K562 (cell line): ENCODE measurements at regions not wholly inside any gene's neighbourhood (a gene's known extent, or its start where the extent isn't known, plus 50 kb on each side); places are given as distances from the start of the nearest gene placed in this dataset.

Experiments
- ATAC-seq: fragments of 200-7000 bp; cut with Tn5 transposase; 3 replicates; pipeline ENCODE4 v1.9.1; 2020; ENCODE audit warnings: moderate library complexity
- BruUV-seq: library from RNA; stranded (reverse); fragments of 400-500 nt; replicated peaks from 2 replicates; lab custom pipeline; 2021; lab: Mats Ljungman, UMichigan
- CTCF ChIA-PET: fragments of 300-600 bp; formaldehyde crosslinking; extraction: SDS; loops from one replicate; lab custom pipeline; 2021; ENCODE audit warnings: low intra/inter-chr PET ratio; lab: Yijun Ruan, JAX
- POLR2A ChIA-PET: fragments of 300-600, 350-650 bp; sonication (Branson Sonifier 250); formaldehyde crosslinking; extraction: SDS; loops from one replicate; lab custom pipeline; 2021; ENCODE audit warnings: antibody characterized with exemption, inconsistent platforms; lab: Yijun Ruan, JAX
- DNase-seq, 4 experiments: peaks; one replicate each; pipeline versions ENCODE4 v3.0.0 to v3.0.0-alpha.2; 2011 to 2018; ENCODE audit warnings: low spot score in 3 of 4, mixed read lengths in 3 of 4; ENCODE audit errors: extremely low read depth in 1 of 4
- FAIRE-seq: peaks from 2 replicates; lab custom pipeline; 2011; peaks lifted over from hg19 to GRCh38; lab: Jason Lieb, UNC
- H2AFZ ChIP-seq: 2 replicates; pipeline ENCODE4 v1.6.0; 2011; ENCODE audit warnings: low read depth, low read length, control low read depth, inconsistent platforms
- H3K27ac ChIP-seq: fragments of 200-600 bp; 3 replicates; pipeline ENCODE4 v1.8.0; 2011; ENCODE audit warnings: low read depth, mild to moderate bottlenecking, control low read depth, inconsistent platforms, low read length, moderate library complexity, mixed read lengths; ENCODE audit errors: extremely low read depth
- H3K27me3 ChIP-seq, 2 experiments: fragments of 300-600 bp in 1 of 2; 2 replicates in 1 of 2; 3 replicates in 1 of 2; pipeline versions ENCODE4 v1.6.0 to v1.8.0; 2011; ENCODE audit warnings: inconsistent platforms in 2 of 2, low read length in 2 of 2, mild to moderate bottlenecking in 1 of 2, mixed read lengths in 1 of 2, moderate library complexity in 1 of 2; ENCODE audit not compliant: control insufficient read depth in 2 of 2, insufficient read depth in 2 of 2
- H3K36me3 ChIP-seq: fragments of 300-600 bp; 3 replicates; pipeline ENCODE4 v1.8.0; 2011; ENCODE audit warnings: mild to moderate bottlenecking, low read length, inconsistent platforms; ENCODE audit not compliant: control insufficient read depth, insufficient read depth
- H3K4me1 ChIP-seq, 2 experiments: fragments of 200-600 bp in 1 of 2; replicated peaks in 1 of 2; 2 replicates in 1 of 2; 3 replicates in 1 of 2; pipeline versions ENCODE4 v1.5.1 to v1.8.0; 2011; ENCODE audit warnings: inconsistent platforms in 2 of 2, low read length in 2 of 2, mild to moderate bottlenecking in 1 of 2, mixed read lengths in 1 of 2, moderate library complexity in 1 of 2; ENCODE audit not compliant: control insufficient read depth in 2 of 2, insufficient read depth in 2 of 2
- H3K4me2 ChIP-seq: 2 replicates; pipeline ENCODE4 v1.6.1; 2011; ENCODE audit warnings: low read length, control low read depth, inconsistent platforms, mixed read lengths; ENCODE audit not compliant: insufficient read depth
- H3K4me3 ChIP-seq: fragments of 200-600 bp; sonication (generic), shearing (Covaris generic); 2 replicates; pipeline ENCODE4 v1.5.1; 2016; ENCODE audit warnings: control low read depth, inconsistent platforms
- H3K79me2 ChIP-seq: fragments of 200-600 bp; 3 replicates; pipeline ENCODE4 v1.8.0; 2011; ENCODE audit warnings: low read length, inconsistent platforms; ENCODE audit not compliant: control insufficient read depth, insufficient read depth
- H3K9ac ChIP-seq, 2 experiments: 2 replicates each; pipeline versions ENCODE4 v1.6.0 to v1.6.1; 2011; ENCODE audit warnings: low read depth in 2 of 2, low read length in 2 of 2, control low read depth in 1 of 2, inconsistent platforms in 1 of 2, mild to moderate bottlenecking in 1 of 2, mixed read lengths in 1 of 2; ENCODE audit not compliant: insufficient read depth in 1 of 2
- H3K9me1 ChIP-seq: one replicate; pipeline ENCODE4 v1.6.0; 2011; ENCODE audit warnings: inconsistent platforms, mild to moderate bottlenecking, low read length, moderate library complexity; ENCODE audit not compliant: control insufficient read depth, insufficient read depth
- H3K9me3 ChIP-seq: replicated peaks from 2 replicates; pipeline ENCODE4 v1.5.1; 2011; ENCODE audit warnings: low read depth, low read length, inconsistent platforms; ENCODE audit not compliant: control insufficient read depth, insufficient read depth
- H4K20me1 ChIP-seq: replicated peaks from 2 replicates; pipeline ENCODE4 v1.6.1; 2011; ENCODE audit warnings: low read length, inconsistent platforms, mixed read lengths; ENCODE audit not compliant: control insufficient read depth, insufficient read depth
- KAT2B ChIP-seq: IDR thresholded peaks from one replicate; pipeline ENCODE4 v1.6.1; 2012; ENCODE audit warnings: low read depth, mild to moderate bottlenecking, control low read depth, inconsistent platforms, low read length, moderate library complexity
- RHOXF2B ChIP-seq: fragments of 250-450 bp; sonication (Bioruptor Pico); conservative IDR thresholded peaks from 2 replicates; pipeline ENCODE4 v1.5.1; 2021
- SAFB ChIP-seq: fragments of 200-400 bp; formaldehyde crosslinking; IDR thresholded peaks from 2 replicates; pipeline ENCODE4 v1.6.1; 2017; ENCODE audit warnings: low read depth, low read length, borderline replicate concordance
- SMARCA5 ChIP-seq: fragments of 450-650 bp; IDR thresholded peaks from 2 replicates; pipeline ENCODE4 v1.6.1; 2016
- SP2 ChIP-seq: IDR thresholded peaks from 2 replicates; pipeline ENCODE4 v1.6.1; 2011; ENCODE audit warnings: mild to moderate bottlenecking, low read depth, low read length, moderate library complexity; ENCODE audit not compliant: poor library complexity, severe bottlenecking; ENCODE audit errors: extremely low read depth
- U2AF1 ChIP-seq: fragments of 200-400 bp; formaldehyde crosslinking; optimal IDR thresholded peaks from 2 replicates; pipeline ENCODE3; 2017; ENCODE audit warnings: mild to moderate bottlenecking, low read depth, low read length, moderate library complexity
- ZNF507 ChIP-seq: conservative IDR thresholded peaks from 2 replicates; pipeline ENCODE4 v1.6.1; 2017; ENCODE audit warnings: missing genetic modification characterization, missing compliant biosample characterization
- ZNF77 ChIP-seq: fragments of 250-450 bp; sonication (Bioruptor Pico); IDR thresholded peaks from 2 replicates; pipeline ENCODE4 v1.5.0; 2020
- ZNF778 ChIP-seq: fragments of 450-650 bp; formaldehyde crosslinking; IDR thresholded peaks from 2 replicates; pipeline ENCODE4 v1.4.0; 2020; ENCODE audit warnings: mild to moderate bottlenecking, moderate library complexity
- WGBS: fragments of 100-300 bp; shearing (Covaris generic); methylation state at CpG from one replicate; pipeline ENCODE4 v1.1.6; 2016; ENCODE audit warnings: low coverage, mixed read lengths; ENCODE audit not compliant: insufficient coverage; ENCODE audit errors: missing lambda C conversion rate; 5-methylcytosine and 5-hydroxymethylcytosine counted together
- in situ Hi-C: fragments of 300-500 bp; cut with MboI; formaldehyde crosslinking; loops from 4 replicates; pipeline ENCODE4 v1.15.0; 2018; ENCODE audit warnings: inconsistent platforms, mixed read lengths
- intact Hi-C: fragments of 100-400 bp; cut with micrococcal nuclease; formaldehyde crosslinking; loops from 2 replicates; pipeline ENCODE4 v1.14.2; 2022
- TF ChIP-seq, protein P1 (sequence below), 2 experiments: fragments of 450-650 bp; IDR thresholded peaks; 2 replicates each; pipeline ENCODE4 v1.6.1; 2018; ENCODE audit warnings: mild to moderate bottlenecking in 2 of 2, low read depth in 1 of 2; ENCODE audit not compliant: partially characterized antibody in 2 of 2
- TF ChIP-seq, protein P2 (sequence below): fragments of 450-650 bp; IDR thresholded peaks from 2 replicates; pipeline ENCODE4 v1.6.1; 2016; ENCODE audit warnings: missing biosample characterization, missing genetic modification characterization
- TF ChIP-seq, protein P3 (sequence below): sonication (generic); formaldehyde crosslinking; IDR thresholded peaks from 2 replicates; pipeline ENCODE4 v1.8.0; 2023; ENCODE audit warnings: missing genetic modification reagents, mild to moderate bottlenecking, borderline replicate concordance

DNA sequence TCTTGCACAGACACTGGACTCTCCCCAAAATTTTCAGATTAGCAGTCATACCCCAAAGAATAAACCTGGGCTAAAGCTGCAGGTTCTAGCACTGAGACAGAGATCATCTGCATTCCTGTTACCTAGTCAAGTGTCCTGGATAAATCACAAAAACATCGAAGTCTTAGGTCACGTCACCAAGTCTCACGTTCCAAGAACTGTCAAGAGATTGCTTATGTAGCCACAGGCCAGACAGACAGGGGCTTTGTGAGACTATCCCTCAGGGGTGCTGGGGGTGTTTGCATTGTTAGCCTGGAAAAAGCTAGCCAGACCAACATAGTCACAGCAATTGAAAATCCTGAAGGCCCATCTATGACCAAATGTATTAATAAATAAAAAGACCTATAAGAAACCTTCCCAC, 243.1 kb upstream of the PREP start (continued):
- no peak for TF ChIP-seq KAT2B
- TF ChIP-seq ZNF77 (CRISPR knock-in tag): no peak
- TF ChIP-seq U2AF1: no peak
- no peak for TF ChIP-seq ZNF507 (tag)
- no peak for TF ChIP-seq SAFB

DNA sequence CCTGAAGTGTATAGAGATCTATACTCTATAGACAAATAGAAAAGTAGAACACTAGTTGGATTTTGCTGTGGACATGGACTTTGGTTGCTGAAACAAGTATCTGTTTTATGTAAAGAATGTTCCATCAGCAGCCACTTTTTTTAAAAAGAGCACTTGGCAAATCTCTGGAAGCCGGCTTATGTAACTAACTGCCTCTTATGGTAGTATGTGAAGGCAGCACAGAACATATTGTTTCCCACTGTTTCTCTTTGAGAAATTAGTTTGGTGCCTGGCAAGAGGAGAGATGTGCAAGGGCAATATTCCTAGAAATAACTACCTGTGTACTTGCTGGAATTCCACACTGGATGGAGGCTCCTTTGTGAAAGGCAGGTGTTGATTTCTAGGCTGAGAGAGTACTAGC, 242.3 kb upstream of the PREP start:
- no peaks in the 10 kb centered on the region for H3K79me2 ChIP-seq
- no peak for ATAC-seq
- DNase-seq: no peak
- no peaks in the 10 kb centered on the region for H3K9me3 ChIP-seq
- no TSS peak for BruUV-seq
- intact Hi-C loops: no loop called here
- ChIA-PET CTCF (no interaction called here), POLR2A (interaction anchor here (0.6 kb wide), 1 partner anchor 411 kb away, joined by 3 read pairs; no protein-coding TSS in a partner anchor)
- no peak overlapping the region for H3K9ac ChIP-seq
- in situ Hi-C loops: no loop called here
- H3K4me3 ChIP-seq: no peak overlapping the region
- H2AFZ ChIP-seq: no peak overlapping the region
- H3K27ac ChIP-seq: no peak overlapping the region
- no peak for FAIRE-seq
- H3K27me3 ChIP-seq: peaks cover 3 to 4% of the 10 kb centered on the region in 2 experiments; a peak in 3 of 5 replicates
- no peaks in the 10 kb centered on the region for H3K36me3 ChIP-seq
- H3K4me2 ChIP-seq: no peak overlapping the region
- H3K4me1 ChIP-seq: no peaks in the 10 kb centered on the region
- WGBS: 0% methylated on average over 1 of the region's 1 CpG
- no peaks in the 10 kb centered on the region for H3K9me1 ChIP-seq
- no peaks in the 10 kb centered on the region for H4K20me1 ChIP-seq
- no peak for TF ChIP-seq ZNF778 (CRISPR knock-in tag)
- TF ChIP-seq, protein P1, sequence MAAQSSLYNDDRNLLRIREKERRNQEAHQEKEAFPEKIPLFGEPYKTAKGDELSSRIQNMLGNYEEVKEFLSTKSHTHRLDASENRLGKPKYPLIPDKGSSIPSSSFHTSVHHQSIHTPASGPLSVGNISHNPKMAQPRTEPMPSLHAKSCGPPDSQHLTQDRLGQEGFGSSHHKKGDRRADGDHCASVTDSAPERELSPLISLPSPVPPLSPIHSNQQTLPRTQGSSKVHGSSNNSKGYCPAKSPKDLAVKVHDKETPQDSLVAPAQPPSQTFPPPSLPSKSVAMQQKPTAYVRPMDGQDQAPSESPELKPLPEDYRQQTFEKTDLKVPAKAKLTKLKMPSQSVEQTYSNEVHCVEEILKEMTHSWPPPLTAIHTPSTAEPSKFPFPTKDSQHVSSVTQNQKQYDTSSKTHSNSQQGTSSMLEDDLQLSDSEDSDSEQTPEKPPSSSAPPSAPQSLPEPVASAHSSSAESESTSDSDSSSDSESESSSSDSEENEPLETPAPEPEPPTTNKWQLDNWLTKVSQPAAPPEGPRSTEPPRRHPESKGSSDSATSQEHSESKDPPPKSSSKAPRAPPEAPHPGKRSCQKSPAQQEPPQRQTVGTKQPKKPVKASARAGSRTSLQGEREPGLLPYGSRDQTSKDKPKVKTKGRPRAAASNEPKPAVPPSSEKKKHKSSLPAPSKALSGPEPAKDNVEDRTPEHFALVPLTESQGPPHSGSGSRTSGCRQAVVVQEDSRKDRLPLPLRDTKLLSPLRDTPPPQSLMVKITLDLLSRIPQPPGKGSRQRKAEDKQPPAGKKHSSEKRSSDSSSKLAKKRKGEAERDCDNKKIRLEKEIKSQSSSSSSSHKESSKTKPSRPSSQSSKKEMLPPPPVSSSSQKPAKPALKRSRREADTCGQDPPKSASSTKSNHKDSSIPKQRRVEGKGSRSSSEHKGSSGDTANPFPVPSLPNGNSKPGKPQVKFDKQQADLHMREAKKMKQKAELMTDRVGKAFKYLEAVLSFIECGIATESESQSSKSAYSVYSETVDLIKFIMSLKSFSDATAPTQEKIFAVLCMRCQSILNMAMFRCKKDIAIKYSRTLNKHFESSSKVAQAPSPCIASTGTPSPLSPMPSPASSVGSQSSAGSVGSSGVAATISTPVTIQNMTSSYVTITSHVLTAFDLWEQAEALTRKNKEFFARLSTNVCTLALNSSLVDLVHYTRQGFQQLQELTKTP (IDR thresholded peaks at IDR 0.05; ENCODE audit: low read depth in 1 of 2, partially characterized antibody in 2 of 2): no peak
- no peak for TF ChIP-seq SP2
- TF ChIP-seq, protein P2, sequence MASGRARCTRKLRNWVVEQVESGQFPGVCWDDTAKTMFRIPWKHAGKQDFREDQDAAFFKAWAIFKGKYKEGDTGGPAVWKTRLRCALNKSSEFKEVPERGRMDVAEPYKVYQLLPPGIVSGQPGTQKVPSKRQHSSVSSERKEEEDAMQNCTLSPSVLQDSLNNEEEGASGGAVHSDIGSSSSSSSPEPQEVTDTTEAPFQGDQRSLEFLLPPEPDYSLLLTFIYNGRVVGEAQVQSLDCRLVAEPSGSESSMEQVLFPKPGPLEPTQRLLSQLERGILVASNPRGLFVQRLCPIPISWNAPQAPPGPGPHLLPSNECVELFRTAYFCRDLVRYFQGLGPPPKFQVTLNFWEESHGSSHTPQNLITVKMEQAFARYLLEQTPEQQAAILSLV (tag): no peak
- no peak for TF ChIP-seq SMARCA5
- no peak for TF ChIP-seq RHOXF2B (CRISPR knock-in tag)
- TF ChIP-seq, protein P3, sequence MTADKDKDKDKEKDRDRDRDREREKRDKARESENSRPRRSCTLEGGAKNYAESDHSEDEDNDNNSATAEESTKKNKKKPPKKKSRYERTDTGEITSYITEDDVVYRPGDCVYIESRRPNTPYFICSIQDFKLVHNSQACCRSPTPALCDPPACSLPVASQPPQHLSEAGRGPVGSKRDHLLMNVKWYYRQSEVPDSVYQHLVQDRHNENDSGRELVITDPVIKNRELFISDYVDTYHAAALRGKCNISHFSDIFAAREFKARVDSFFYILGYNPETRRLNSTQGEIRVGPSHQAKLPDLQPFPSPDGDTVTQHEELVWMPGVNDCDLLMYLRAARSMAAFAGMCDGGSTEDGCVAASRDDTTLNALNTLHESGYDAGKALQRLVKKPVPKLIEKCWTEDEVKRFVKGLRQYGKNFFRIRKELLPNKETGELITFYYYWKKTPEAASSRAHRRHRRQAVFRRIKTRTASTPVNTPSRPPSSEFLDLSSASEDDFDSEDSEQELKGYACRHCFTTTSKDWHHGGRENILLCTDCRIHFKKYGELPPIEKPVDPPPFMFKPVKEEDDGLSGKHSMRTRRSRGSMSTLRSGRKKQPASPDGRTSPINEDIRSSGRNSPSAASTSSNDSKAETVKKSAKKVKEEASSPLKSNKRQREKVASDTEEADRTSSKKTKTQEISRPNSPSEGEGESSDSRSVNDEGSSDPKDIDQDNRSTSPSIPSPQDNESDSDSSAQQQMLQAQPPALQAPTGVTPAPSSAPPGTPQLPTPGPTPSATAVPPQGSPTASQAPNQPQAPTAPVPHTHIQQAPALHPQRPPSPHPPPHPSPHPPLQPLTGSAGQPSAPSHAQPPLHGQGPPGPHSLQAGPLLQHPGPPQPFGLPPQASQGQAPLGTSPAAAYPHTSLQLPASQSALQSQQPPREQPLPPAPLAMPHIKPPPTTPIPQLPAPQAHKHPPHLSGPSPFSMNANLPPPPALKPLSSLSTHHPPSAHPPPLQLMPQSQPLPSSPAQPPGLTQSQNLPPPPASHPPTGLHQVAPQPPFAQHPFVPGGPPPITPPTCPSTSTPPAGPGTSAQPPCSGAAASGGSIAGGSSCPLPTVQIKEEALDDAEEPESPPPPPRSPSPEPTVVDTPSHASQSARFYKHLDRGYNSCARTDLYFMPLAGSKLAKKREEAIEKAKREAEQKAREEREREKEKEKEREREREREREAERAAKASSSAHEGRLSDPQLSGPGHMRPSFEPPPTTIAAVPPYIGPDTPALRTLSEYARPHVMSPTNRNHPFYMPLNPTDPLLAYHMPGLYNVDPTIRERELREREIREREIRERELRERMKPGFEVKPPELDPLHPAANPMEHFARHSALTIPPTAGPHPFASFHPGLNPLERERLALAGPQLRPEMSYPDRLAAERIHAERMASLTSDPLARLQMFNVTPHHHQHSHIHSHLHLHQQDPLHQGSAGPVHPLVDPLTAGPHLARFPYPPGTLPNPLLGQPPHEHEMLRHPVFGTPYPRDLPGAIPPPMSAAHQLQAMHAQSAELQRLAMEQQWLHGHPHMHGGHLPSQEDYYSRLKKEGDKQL (CRISPR knock-in tag): no peak
